Sigmoid colon (tissue), 4 donors: ENCODE measurements at regions not wholly inside any gene's neighbourhood (a gene's known extent, or its start where the extent isn't known, plus 50 kb on each side); places are given as distances from the start of the nearest gene placed in this dataset.

Experiments used
- EP300 ChIP-seq, 4 donors: sonication (generic); formaldehyde crosslinking; IDR thresholded peaks; one replicate each; pipeline ENCODE4 v1.6.1; 2017; ENCODE audit warnings: antibody characterized with exemption in 4 of 4
- POLR2A ChIP-seq, 2 donors: fragments of 450-650 bp; IDR thresholded peaks; one replicate each; pipeline ENCODE4 v1.6.1; 2016; ENCODE audit warnings: antibody characterized with exemption in 2 of 2, mild to moderate bottlenecking in 2 of 2, moderate library complexity in 2 of 2
- TF ChIP-seq, protein P1 (sequence below), 4 experiments: fragments of 450-650 bp in 3 of 4; fragments of 200-600 bp in 1 of 4; IDR thresholded peaks; one replicate each; pipeline ENCODE4 v1.5.1; 2016 to 2019; ENCODE audit warnings: antibody characterized with exemption in 4 of 4, mild to moderate bottlenecking in 3 of 4, moderate library complexity in 2 of 4

DNA sequence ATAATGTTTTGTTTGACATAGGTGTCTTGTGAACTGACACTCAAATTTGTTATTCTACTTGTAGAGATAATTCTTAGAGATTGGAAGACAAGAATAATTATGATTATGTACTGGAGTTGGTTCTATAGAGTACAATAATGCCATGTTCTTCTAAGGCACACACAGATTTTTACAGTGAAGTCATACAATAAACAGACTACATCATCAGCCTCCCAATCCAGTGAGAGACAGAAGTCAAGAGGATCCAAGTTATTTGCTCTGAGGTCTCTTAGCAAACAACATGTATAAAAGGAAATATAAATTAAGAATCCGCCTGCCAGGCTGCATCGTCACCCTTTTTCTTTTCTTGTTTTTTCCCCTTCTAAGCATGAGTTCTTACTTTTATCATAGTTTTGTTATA, 613.5 kb upstream of the SETBP1 start:
- TF ChIP-seq, protein P1, sequence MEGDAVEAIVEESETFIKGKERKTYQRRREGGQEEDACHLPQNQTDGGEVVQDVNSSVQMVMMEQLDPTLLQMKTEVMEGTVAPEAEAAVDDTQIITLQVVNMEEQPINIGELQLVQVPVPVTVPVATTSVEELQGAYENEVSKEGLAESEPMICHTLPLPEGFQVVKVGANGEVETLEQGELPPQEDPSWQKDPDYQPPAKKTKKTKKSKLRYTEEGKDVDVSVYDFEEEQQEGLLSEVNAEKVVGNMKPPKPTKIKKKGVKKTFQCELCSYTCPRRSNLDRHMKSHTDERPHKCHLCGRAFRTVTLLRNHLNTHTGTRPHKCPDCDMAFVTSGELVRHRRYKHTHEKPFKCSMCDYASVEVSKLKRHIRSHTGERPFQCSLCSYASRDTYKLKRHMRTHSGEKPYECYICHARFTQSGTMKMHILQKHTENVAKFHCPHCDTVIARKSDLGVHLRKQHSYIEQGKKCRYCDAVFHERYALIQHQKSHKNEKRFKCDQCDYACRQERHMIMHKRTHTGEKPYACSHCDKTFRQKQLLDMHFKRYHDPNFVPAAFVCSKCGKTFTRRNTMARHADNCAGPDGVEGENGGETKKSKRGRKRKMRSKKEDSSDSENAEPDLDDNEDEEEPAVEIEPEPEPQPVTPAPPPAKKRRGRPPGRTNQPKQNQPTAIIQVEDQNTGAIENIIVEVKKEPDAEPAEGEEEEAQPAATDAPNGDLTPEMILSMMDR (IDR thresholded peaks at IDR 0.05) = no peak
- TF ChIP-seq POLR2A (IDR thresholded peaks at IDR 0.05) (no peak), EP300 (IDR thresholded peaks at IDR 0.05) (no peak)
